Activated B cell treated with CpG ODN at 0.5 μM for 24 hours (primary cell): ENCODE measurements at regions not wholly inside any gene's neighbourhood (a gene's known extent, or its start where the extent isn't known, plus 50 kb on each side); places are given as distances from the start of the nearest gene placed in this dataset.

Source experiments
- ATAC-seq: fragments of 200-7000 bp; cut with Tn5 transposase; one replicate; pipeline ENCODE4 v1.10.0; 2021; ENCODE audit warnings: low read depth, mild to moderate bottlenecking, moderate library complexity
- CTCF ChIA-PET: fragments of 350-600 bp; sonication (Branson Sonifier 250); formaldehyde crosslinking; loops from one replicate; lab custom pipeline; 2021; ENCODE audit warnings: antibody characterized with exemption; lab: Charles Lee
- POLR2A ChIA-PET: fragments of 350-600 bp; sonication (Branson Sonifier 250); formaldehyde crosslinking; loops from one replicate; lab custom pipeline; 2021; ENCODE audit warnings: antibody characterized with exemption; lab: Charles Lee
- DNase-seq: peaks from one replicate; pipeline ENCODE4 v3.0.0; 2022
- H3K27ac Mint-ChIP-seq: one replicate; pipeline ENCODE4 v1.8.0; 2020; ENCODE audit warnings: mixed read lengths
- H3K27me3 Mint-ChIP-seq: one replicate; pipeline ENCODE4 v1.8.0; 2021; ENCODE audit warnings: mixed read lengths
- H3K36me3 Mint-ChIP-seq: one replicate; pipeline ENCODE4 v1.8.0; 2021; ENCODE audit warnings: low read depth, mixed read lengths
- H3K4me1 Mint-ChIP-seq: one replicate; pipeline ENCODE4 v1.8.0; 2021; ENCODE audit warnings: mixed read lengths
- H3K4me3 Mint-ChIP-seq: one replicate; pipeline ENCODE4 v1.8.0; 2020; ENCODE audit warnings: mild to moderate bottlenecking, mixed read lengths
- H3K9me3 Mint-ChIP-seq: one replicate; pipeline ENCODE4 v1.8.0; 2020; ENCODE audit warnings: mixed read lengths
- CTCF ChIP-seq: fragments of 200-600 bp; IDR thresholded peaks from one replicate; pipeline ENCODE4 v1.8.0; 2022; ENCODE audit warnings: antibody characterized with exemption, mild to moderate bottlenecking
- intact Hi-C: fragments of 100-400 bp; cut with micrococcal nuclease; formaldehyde crosslinking; loops from one replicate; pipeline ENCODE4 v1.15.1; 2024

- ATAC-seq: no peak
- Mint-ChIP-seq H3K36me3 (no peaks in the 10 kb centered on the region), H3K4me1 (no peaks in the 10 kb centered on the region), H3K9me3 (peaks cover 7% of the 10 kb centered on the region), H3K4me3 (no peak overlapping the region), H3K27me3 (no peaks in the 10 kb centered on the region), H3K27ac (no peak overlapping the region)
- intact Hi-C loops: no loop called here
- no peak for TF ChIP-seq CTCF
- POLR2A ChIA-PET: no interaction called here
- no peak for DNase-seq
- CTCF ChIA-PET: no interaction called here
Observed at GRCh38 chr4:134126955-134127354, 74.6 kb downstream of the PABPC4L start.

GRCh38 chr4:134126000-134126560, 75.5 kb downstream of the PABPC4L start:
- ATAC-seq (no peak), DNase-seq (no peak)
- Mint-ChIP-seq H3K4me3 (no peak overlapping the region), H3K4me1 (no peaks in the 10 kb centered on the region), H3K27me3 (no peaks in the 10 kb centered on the region), H3K9me3 (peaks cover 6% of the 10 kb centered on the region), H3K27ac (no peak overlapping the region), H3K36me3 (no peaks in the 10 kb centered on the region)
- ChIA-PET POLR2A (no interaction called here), CTCF (no interaction called here)
- intact Hi-C loops: no loop called here
- TF ChIP-seq CTCF: no peak

- Mint-ChIP-seq H3K4me1 (no peaks in the 10 kb centered on the region), H3K4me3 (no peak overlapping the region), H3K27ac (no peak overlapping the region), H3K36me3 (no peaks in the 10 kb centered on the region), H3K9me3 (peaks cover 2% of the 10 kb centered on the region), H3K27me3 (no peaks in the 10 kb centered on the region)
- ATAC-seq (no peak), DNase-seq (no peak)
- ChIA-PET CTCF (no interaction called here), POLR2A (no interaction called here)
- TF ChIP-seq CTCF: no peak
- intact Hi-C loops: no loop called here
Observed at GRCh38 chr4:134122903-134123302, 78.7 kb downstream of the PABPC4L start.

- CTCF ChIA-PET: no interaction called here
- Mint-ChIP-seq H3K27me3 (no peaks in the 10 kb centered on the region), H3K27ac (no peak overlapping the region), H3K4me1 (no peaks in the 10 kb centered on the region), H3K4me3 (no peak overlapping the region), H3K9me3 (peaks cover 4% of the 10 kb centered on the region), H3K36me3 (no peaks in the 10 kb centered on the region)
- no peak for ATAC-seq
- intact Hi-C loops: no loop called here
- no peak for DNase-seq
- TF ChIP-seq CTCF: no peak
- POLR2A ChIA-PET: no interaction called here
Observed at GRCh38 chr4:134117392-134118183, 84.0 kb downstream of the PABPC4L start.

GRCh38 chr4:134089885-134090284, 111.7 kb downstream of the PABPC4L start:
- Mint-ChIP-seq H3K4me3 (no peak overlapping the region), H3K4me1 (no peaks in the 10 kb centered on the region), H3K27ac (no peak overlapping the region), H3K36me3 (no peaks in the 10 kb centered on the region), H3K9me3 (peaks cover 7% of the 10 kb centered on the region), H3K27me3 (no peaks in the 10 kb centered on the region)
- intact Hi-C loops: no loop called here
- ATAC-seq: no peak
- no peak for DNase-seq
- POLR2A ChIA-PET: no interaction called here
- no peak for TF ChIP-seq CTCF
- CTCF ChIA-PET: no interaction called here
